ENCODE measurements at regions not wholly inside any gene's neighbourhood (a gene's known extent, or its start where the extent isn't known, plus 50 kb on each side); places are given as distances from the start of the nearest gene placed in this dataset.

DNA sequence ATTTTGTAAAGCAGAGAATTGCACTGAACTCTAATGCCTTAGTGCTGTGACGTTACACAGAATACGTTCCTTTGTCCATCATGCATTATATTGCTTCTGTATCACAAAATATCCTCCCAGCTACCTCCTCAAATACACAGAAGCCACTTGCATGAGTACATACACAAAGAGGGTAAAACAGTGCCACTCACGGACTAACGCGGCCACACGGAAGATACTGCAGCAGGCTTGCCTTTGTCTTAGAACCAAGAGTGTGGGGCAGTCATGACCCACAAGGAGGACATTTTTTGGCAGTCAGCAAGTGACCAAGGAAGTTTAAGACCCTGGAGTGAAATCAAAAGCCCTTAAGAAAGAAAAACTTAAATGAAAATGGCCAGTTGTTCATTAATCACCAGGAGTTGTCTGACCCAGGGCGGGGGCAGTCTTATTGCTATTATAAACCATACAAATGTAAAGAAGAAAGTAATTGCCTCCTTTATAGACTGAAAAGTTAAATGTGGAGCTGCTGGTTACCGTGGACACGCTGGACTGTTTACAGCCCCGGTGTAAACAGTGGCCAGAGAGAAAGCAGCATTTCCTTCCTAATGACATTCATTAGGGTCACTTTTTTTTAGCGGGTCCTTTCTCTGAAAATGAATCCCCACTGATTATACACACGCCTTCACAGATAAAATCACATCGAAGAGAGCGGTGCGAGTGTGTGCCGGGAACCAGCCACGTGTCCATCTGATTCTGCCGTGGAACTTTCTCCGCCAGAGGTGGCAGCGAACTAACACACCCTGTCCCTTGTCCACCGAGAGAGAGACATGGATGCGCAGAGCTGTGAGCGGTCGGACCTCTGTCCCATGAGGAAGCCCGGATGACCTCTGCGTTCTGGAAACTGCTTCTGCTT, 66.8 kb downstream of the SOX1 start:
- Histone ChIP-seq H3K4me3 (no peak overlapping the region), H3K4me1 (no peaks in the 10 kb centered on the region), H3K36me3 (no peaks in the 10 kb centered on the region), H3K27ac (no peak overlapping the region), H3K27me3 (peaks cover 0 to 2% (median 0%) of the 10 kb centered on the region in 3 donors), H3K9me3 (no peaks in the 10 kb centered on the region)
- ATAC-seq, result no peak
- in situ Hi-C loops (cut with MboI; ENCODE audit: low sequenced_read_pairs in 4 of 4), result no loop called here
- intact Hi-C loops (cut with DNase I; ENCODE audit: low total_unique reads), result no loop called here
- no peak for DNase-seq
- TF ChIP-seq, protein P1, sequence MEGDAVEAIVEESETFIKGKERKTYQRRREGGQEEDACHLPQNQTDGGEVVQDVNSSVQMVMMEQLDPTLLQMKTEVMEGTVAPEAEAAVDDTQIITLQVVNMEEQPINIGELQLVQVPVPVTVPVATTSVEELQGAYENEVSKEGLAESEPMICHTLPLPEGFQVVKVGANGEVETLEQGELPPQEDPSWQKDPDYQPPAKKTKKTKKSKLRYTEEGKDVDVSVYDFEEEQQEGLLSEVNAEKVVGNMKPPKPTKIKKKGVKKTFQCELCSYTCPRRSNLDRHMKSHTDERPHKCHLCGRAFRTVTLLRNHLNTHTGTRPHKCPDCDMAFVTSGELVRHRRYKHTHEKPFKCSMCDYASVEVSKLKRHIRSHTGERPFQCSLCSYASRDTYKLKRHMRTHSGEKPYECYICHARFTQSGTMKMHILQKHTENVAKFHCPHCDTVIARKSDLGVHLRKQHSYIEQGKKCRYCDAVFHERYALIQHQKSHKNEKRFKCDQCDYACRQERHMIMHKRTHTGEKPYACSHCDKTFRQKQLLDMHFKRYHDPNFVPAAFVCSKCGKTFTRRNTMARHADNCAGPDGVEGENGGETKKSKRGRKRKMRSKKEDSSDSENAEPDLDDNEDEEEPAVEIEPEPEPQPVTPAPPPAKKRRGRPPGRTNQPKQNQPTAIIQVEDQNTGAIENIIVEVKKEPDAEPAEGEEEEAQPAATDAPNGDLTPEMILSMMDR (IDR thresholded peaks at IDR 0.05 in 4 of 5, conservative IDR thresholded peaks at IDR 0.05 in 1 of 5), result no peak
- no peak for TF ChIP-seq POLR2A (IDR thresholded peaks at IDR 0.05)

DNA sequence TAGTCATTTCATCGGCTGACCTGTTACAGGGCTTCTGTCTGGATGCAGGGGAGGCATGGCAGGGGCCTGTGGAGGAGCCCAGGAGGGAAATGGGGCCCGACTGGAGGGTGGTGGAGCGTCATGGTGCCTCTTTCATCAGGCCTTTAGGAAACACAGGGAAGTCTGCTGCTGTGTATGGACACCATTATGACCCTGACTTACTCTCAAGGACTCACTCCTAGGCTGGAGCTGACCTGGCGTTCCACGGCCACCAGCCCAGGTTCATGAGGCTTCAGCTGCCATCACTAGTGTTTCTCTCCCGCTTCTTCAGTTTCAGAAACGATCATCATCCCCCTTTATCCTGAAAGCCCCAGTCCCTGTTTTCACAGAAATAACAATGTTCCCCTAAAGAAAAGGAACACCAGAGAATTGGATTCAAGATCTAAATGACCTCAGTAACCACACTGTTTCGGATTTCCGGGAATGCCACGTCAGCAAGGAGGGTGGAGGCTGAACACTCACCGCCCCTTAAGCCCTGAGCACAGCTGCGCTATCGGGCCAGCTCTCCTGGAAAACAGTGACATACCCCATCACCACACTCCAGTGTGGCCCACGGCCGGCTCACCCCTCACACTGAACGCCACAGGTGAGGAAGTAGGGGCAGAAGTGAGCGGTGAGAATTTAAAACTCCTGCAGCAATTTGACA, 67.6 kb downstream of the SOX1 start:
- H3K27me3 ChIP-seq, result no peaks in the 10 kb centered on the region
- ATAC-seq, result no peak
- H3K9me3 ChIP-seq, result no peaks in the 10 kb centered on the region
- no peak overlapping the region for H3K4me3 ChIP-seq
- intact Hi-C loops (cut with DNase I; ENCODE audit: low total_unique reads) (no loop called here), in situ Hi-C loops (cut with MboI; ENCODE audit: low sequenced_read_pairs in 4 of 4) (no loop called here)
- H3K27ac ChIP-seq, result no peak overlapping the region
- no peaks in the 10 kb centered on the region for H3K4me1 ChIP-seq
- H3K36me3 ChIP-seq, result no peaks in the 10 kb centered on the region
- DNase-seq, result no peak
- TF ChIP-seq, protein P1 (IDR thresholded peaks at IDR 0.05 in 4 of 5, conservative IDR thresholded peaks at IDR 0.05 in 1 of 5), result no peak
- TF ChIP-seq POLR2A (IDR thresholded peaks at IDR 0.05), result no peak

DNA sequence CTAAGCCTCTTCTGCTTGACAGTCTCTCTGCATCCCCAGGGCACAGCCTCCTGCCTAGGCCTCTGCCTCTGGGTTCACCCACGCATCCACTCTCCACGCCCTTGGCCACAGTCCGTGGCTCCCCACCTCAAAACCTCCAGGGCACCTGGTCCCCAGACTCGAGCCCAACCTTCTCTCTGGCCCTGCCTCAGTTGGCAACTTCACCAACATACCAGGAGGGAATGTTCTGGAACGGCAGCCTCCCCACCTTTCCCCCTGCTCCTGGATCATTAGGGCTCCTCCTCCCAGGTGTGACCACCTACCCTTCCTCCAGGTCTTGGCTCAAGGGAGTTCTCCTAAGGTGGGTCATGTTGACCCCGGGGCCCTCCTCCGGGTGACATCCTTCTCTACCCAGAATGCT, 69.1 kb downstream of the SOX1 start:
- Histone ChIP-seq H3K27me3 (no peaks in the 10 kb centered on the region), H3K9me3 (no peaks in the 10 kb centered on the region), H3K27ac (no peak overlapping the region), H3K36me3 (no peaks in the 10 kb centered on the region), H3K4me1 (no peaks in the 10 kb centered on the region), H3K4me3 (no peak overlapping the region)
- in situ Hi-C loops (cut with MboI; ENCODE audit: low sequenced_read_pairs in 4 of 4), result no loop called here
- no peak for ATAC-seq
- TF ChIP-seq, protein P1 (IDR thresholded peaks at IDR 0.05 in 4 of 5, conservative IDR thresholded peaks at IDR 0.05 in 1 of 5), result no peak
- TF ChIP-seq POLR2A (IDR thresholded peaks at IDR 0.05), result no peak
- DNase-seq, result no peak
- intact Hi-C loops (cut with DNase I; ENCODE audit: low total_unique reads), result no loop called here

DNA sequence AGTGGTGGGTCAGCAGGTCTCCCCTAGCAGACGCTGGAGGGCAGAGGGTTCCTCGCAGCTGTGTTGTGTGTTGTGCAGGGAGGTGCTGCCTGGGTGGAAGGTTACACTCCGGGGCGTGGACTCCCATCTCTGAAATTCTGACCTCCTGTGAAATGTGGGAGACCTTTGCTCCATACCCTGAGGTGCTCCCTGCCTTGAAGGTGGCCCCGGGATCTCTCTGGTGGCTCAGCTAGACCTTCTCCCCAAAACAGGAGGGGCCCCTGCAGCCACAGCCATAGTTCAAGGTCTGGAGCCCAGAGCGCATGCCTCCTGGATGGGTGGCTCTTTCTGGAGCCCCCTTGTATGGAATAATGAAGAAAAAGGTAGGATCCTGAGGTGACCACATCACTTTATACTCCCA, 70.2 kb downstream of the SOX1 start:
- Histone ChIP-seq H3K27ac (no peak overlapping the region), H3K36me3 (no peaks in the 10 kb centered on the region), H3K9me3 (no peaks in the 10 kb centered on the region), H3K27me3 (no peaks in the 10 kb centered on the region), H3K4me3 (no peak overlapping the region), H3K4me1 (no peaks in the 10 kb centered on the region)
- intact Hi-C loops (cut with DNase I; ENCODE audit: low total_unique reads), result no loop called here
- ATAC-seq (no peak), DNase-seq (no peak)
- TF ChIP-seq POLR2A (IDR thresholded peaks at IDR 0.05), result no peak
- TF ChIP-seq, protein P1 (IDR thresholded peaks at IDR 0.05 in 4 of 5, conservative IDR thresholded peaks at IDR 0.05 in 1 of 5), result no peak
- in situ Hi-C loops (cut with MboI; ENCODE audit: low sequenced_read_pairs in 4 of 4), result no loop called here
